T1000 (cell line): ENCODE measurements at regions not wholly inside any gene's neighbourhood (a gene's known extent, or its start where the extent isn't known, plus 50 kb on each side); places are given as distances from the start of the nearest gene placed in this dataset.
"Not testable (repeated sequence)": the region's sequence is repeated elsewhere in the genome, so short reads cannot be mapped to it uniquely, and the experiment has no call there.

ENCODE experiments used
- DNase-seq: peaks from one replicate; lab custom pipeline; 2025; ENCODE audit warnings: mixed read lengths; lab: John Stamatoyannopoulos, UW

- no peak for DNase-seq
Measured at GRCh38 chrX:94600077-94600476, 926.1 kb downstream of the FAM133A start.

- no peak for DNase-seq
Measured at GRCh38 chrX:94612140-94612539, 938.1 kb downstream of the FAM133A start.

- no peak for DNase-seq
Measured at GRCh38 chrX:94633237-94633636, 959.2 kb downstream of the FAM133A start.

GRCh38 chrX:94635003-94635402, 961.0 kb downstream of the FAM133A start:
- no peak for DNase-seq

- no peak for DNase-seq
Measured at GRCh38 chrX:94645726-94646125, 971.7 kb downstream of the FAM133A start.

GRCh38 chrX:94655180-94655579, 981.2 kb downstream of the FAM133A start:
- DNase-seq: no peak

- DNase-seq: no peak
Measured at GRCh38 chrX:94662689-94663088, 988.7 kb downstream of the FAM133A start.

GRCh38 chrX:94676285-94676684, 1002.3 kb downstream of the FAM133A start:
- DNase-seq: no peak

- no peak for DNase-seq
Measured at GRCh38 chrX:94686071-94686470, 1012.1 kb downstream of the FAM133A start.

GRCh38 chrX:94695910-94696309, 1021.9 kb downstream of the FAM133A start:
- DNase-seq: no peak

GRCh38 chrX:94704348-94705256, 1030.6 kb downstream of the FAM133A start:
- DNase-seq: not testable (repeated sequence)

GRCh38 chrX:94721386-94721785, 1047.4 kb downstream of the FAM133A start:
- DNase-seq: no peak

- no peak for DNase-seq
Measured at GRCh38 chrX:94722578-94722977, 1048.6 kb downstream of the FAM133A start.

- no peak for DNase-seq
Measured at GRCh38 chrX:94742772-94743171, 1068.8 kb downstream of the FAM133A start.

GRCh38 chrX:94743478-94743877, 1069.5 kb downstream of the FAM133A start:
- DNase-seq: no peak

- no peak for DNase-seq
Measured at GRCh38 chrX:94744786-94745185, 1070.8 kb downstream of the FAM133A start.

- DNase-seq: no peak
Measured at GRCh38 chrX:94751611-94752010, 1077.6 kb downstream of the FAM133A start.

GRCh38 chrX:94752434-94753169, 1078.6 kb downstream of the FAM133A start:
- DNase-seq: no peak

GRCh38 chrX:94758130-94758529, 1084.1 kb downstream of the FAM133A start:
- DNase-seq: no peak

- no peak for DNase-seq
Measured at GRCh38 chrX:94775640-94776039, 1101.6 kb downstream of the FAM133A start.

GRCh38 chrX:94813541-94813940, 1139.5 kb downstream of the FAM133A start:
- no peak for DNase-seq

- no peak for DNase-seq
Measured at GRCh38 chrX:94814216-94814615, 1140.2 kb downstream of the FAM133A start.

GRCh38 chrX:94830717-94831116, 1156.7 kb downstream of the FAM133A start:
- no peak for DNase-seq
